ENCODE measurements at regions not wholly inside any gene's neighbourhood (a gene's known extent, or its start where the extent isn't known, plus 50 kb on each side); places are given as distances from the start of the nearest gene placed in this dataset.
"Not testable (repeated sequence)": the region's sequence is repeated elsewhere in the genome, so short reads cannot be mapped to it uniquely, and the experiment has no call there.

DNA sequence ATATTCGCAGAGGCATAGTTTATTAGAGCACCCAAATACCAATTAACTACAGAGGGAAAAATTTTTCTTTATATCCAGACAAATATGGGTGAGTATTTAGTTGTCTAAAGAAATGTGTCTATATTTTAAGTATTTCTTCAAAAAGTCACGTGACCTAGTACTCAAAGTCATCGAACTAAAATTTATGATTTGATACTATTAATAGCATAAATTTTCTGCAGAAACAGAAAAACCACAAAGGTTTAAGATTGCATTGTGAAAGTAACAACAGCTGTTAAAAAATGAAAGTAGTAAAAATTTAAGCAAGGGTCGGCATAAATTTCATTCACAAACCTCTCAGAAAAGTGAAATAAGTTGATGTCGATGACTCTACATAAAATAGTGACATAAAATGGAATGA lies 323.9 kb upstream of the RORB start:
- no peak for DNase-seq (ENCODE audit: low read depth)

GRCh38 chr9:74197771-74198170 lies 299.4 kb upstream of the RORB start:
- not testable (repeated sequence) for DNase-seq (ENCODE audit: low read depth)

- DNase-seq (ENCODE audit: low read depth) = no peak
Measured at GRCh38 chr9:74205056-74205455, 292.1 kb upstream of the RORB start.

- DNase-seq (ENCODE audit: low read depth) = no peak
Measured at GRCh38 chr9:74218385-74219063, 278.6 kb upstream of the RORB start.

GRCh38 chr9:74220327-74220726 lies 276.8 kb upstream of the RORB start:
- no peak for DNase-seq (ENCODE audit: low read depth)

DNA sequence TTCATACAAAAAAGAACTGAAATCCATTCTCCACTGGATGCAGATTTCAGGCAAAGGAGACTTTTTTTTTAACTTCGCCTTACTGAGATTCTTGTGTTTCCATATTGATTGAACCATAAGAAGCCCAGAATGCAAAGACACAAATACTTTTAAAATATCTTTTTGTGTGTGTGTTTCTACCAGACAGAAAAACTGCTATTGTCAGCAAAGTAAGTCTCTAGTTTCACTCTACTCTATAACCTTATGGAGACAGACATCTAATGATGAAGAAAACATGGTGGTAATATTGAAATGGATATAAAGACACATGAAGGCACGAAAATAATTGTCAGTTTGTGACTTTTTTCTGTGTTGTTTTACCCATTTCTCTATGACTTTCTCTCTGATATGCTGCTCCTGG lies 260.3 kb upstream of the RORB start:
- DNase-seq (ENCODE audit: low read depth) = no peak

DNA sequence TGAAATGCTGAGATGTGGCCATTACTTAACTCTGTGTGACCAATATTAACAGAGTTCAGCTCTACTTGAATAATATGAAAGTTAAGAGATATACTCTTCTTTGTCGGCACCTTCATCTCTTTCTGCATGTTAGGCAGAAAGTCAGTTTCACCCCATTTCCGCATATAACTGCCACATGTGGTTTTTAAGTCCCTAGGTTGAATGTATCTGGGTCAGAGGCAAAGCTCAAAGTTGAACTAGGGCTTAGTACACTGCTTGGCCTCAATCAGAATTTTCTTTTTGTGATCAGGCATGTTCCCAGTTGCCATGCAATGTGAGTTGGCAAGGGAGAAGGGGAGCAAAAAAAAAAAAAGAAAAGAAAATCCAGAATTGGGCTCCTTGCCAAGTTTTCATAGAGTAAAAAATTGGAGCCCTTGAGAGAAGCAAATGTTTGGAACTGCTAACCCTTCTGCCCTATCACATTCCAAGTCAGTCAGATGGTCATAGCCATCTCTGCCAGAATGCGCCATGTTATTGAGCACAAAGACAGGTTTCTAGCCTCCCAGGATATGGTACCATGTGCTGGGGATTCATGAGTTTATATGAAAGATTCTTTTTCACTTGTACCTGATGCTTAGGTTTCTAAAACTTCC lies 251.2 kb upstream of the RORB start:
- DNase-seq (ENCODE audit: low read depth) = no peak

GRCh38 chr9:74255489-74255984 lies 241.6 kb upstream of the RORB start:
- no peak for DNase-seq (ENCODE audit: low read depth)

DNA sequence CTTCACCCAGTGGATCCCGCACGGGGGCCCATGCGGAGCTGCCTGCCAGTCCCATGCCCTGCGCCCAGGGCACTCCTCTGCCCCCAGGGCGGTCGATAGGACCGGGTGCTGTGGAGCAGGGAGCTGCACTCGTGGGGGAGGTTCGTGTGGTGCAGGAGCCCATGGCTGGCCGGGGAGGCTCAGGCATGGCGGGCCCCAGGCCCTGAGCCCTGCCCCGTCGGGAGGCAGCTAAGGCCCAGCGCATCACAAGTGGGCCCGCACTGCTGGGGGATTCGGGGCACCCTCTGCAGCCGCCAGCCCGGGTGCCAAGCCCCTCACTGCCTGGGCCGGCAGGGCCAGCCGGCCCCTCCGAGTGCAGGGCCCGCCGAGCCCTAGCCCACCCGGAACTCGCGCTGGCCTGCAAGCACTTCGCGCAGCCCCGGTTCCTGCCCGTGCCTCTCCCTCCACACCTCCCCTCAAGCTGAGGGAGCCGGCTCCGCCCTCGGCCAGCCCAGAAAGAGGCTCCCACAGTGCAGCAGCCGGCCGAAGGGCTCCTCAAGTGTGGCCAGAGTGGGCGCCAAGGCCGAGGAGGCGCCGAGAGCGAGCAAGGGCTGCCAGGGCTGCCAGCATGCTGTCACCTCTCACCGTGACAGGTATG lies 221.1 kb upstream of the RORB start:
- DNase-seq (ENCODE audit: low read depth) = no peak

GRCh38 chr9:74277532-74277931 lies 219.6 kb upstream of the RORB start:
- no peak for DNase-seq (ENCODE audit: low read depth)

DNA sequence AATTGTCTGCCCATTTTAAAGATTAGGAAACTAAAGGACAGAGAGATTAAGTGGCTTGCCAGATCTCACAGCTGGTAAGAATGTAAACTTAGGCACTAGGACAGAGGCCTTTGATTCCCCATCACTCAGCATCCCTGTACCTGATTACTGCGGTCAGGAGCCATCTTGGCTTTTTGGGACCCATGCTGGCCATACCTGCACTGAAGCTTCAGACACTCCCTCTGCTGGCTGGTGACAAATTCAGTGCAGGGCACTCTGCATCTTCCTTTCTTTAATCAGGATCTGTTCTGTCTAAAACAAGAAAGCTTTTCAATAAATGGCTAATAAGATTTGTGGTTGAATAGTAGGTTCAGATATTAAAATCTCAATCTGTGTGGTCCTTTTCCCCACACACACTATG lies 215.5 kb upstream of the RORB start:
- no peak for DNase-seq (ENCODE audit: low read depth)

- no peak for DNase-seq (ENCODE audit: low read depth)
Measured at GRCh38 chr9:74282526-74283253, 214.4 kb upstream of the RORB start.

GRCh38 chr9:74284581-74285450 lies 212.3 kb upstream of the RORB start:
- no peak for DNase-seq (ENCODE audit: low read depth)

DNA sequence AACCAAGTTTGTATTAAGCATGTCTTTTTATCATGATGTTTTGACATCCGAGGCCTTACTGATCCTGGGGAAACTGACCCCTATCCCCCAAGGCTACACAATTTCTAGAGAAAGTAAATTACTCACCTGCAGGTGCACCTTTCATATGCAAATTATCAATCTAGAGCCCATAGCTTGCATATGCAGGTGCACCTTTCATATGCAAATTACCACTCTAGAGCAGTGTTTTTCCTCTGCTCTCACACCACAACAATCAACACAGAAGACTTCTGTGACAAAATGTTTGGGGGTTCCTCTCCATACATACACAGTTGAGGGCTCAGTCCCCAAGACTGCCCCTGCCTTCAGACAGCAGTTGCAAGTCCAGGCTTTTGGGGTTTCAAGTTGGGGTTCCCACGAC lies 203.7 kb upstream of the RORB start:
- no peak for DNase-seq (ENCODE audit: low read depth)

DNA sequence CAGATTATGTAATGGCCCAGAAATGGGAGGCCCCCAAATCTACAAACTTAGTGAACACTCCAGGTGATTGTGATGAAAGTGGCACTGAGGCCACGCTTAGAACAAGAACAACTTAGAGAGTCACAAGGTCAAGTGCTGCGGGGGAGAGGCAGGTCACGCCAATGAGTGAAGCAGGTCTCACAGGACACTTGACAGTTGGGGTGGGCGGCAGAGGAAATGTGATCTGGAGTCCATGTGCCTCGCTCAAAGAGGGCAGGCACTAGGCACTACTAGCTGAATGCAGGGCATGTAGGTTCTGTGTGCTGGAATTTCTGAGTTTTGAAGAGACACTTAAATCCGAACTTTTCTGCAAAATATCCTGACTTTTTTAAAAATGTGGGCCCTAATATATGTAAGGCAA lies 193.2 kb upstream of the RORB start:
- no peak for DNase-seq (ENCODE audit: low read depth)

DNA sequence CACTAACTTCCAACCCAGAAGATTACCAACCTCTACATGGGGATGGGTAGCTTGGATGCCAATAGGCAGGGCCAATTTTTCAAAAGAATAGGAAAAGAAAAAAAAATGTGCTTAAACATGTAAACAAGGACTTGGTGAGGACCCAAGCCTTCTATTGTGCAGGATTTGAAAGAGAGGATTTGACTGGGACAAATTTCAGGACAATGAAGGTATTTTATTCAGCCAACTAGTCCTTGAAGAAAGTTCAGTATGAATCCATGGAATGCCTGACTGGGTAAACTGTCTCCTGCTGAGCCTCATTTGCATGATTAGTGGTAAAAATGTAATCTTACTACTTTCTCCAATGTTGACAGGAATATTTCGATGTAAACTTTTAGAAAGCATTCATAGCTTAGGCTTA lies 192.5 kb upstream of the RORB start:
- DNase-seq (ENCODE audit: low read depth) = no peak

DNA sequence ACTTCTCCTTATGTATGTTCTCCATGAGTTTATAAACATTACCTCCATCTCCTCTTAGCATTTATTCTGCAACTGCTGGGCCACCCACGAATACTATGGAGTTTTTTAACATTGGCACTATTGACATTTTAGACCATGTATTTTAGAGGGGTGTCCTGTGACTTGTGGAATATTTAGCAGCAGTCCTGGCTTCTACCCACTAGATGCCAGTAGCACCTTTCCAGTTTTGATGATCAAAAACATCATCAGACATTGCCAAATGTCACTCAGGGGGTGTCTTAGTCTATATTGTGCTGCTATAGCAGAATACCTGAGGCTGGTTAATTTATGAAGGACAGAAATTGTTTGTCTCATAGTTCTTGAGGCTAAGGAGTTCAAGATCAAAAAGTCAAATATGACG lies 187.5 kb upstream of the RORB start:
- DNase-seq (ENCODE audit: low read depth) = no peak

GRCh38 chr9:74317235-74317634 lies 179.9 kb upstream of the RORB start:
- no peak for DNase-seq (ENCODE audit: low read depth)

GRCh38 chr9:74321396-74321795 lies 175.7 kb upstream of the RORB start:
- no peak for DNase-seq (ENCODE audit: low read depth)

DNA sequence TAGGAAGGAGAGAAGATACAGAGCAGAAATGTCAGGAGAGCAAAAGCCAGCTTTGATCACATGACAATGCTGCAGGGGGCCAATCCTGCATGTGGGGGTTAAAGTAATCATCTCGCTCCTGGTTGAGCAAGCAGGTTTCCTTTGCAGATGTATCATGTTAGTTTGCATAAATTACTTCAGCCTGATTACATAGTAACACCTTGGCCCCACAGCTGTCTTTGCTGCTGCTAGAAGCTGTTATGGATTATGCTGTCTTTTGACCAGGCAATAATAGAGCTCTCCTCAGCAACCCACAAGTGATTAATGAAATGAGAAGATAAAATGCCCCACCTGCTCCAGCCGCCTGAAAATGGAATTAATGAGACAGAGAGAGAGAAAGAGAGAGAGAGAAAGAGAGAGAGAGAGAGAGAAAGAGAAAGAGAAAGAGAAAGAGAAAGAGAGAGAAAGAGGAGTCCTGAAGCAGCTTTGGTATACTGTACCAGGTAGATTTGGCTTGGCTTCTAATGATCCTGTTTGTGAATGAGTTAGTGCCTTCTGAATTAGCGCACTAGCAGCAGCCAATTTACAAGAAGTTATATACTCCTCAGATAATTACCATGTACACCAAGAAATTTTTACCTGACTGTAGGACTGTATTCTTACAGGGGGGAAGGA lies 174.3 kb upstream of the RORB start:
- DNase-seq (ENCODE audit: low read depth) = no peak
